ENCODE measurements at regions not wholly inside any gene's neighbourhood (a gene's known extent, or its start where the extent isn't known, plus 50 kb on each side); places are given as distances from the start of the nearest gene placed in this dataset.

- DNase-seq (ENCODE audit: low read depth): peak; percentile 14
Measured at GRCh38 chr7:131231381-131232220, 96.1 kb upstream of the MKLN1 start.

- DNase-seq (ENCODE audit: low read depth): no peak
Measured at GRCh38 chr7:131232768-131233167, 94.9 kb upstream of the MKLN1 start.

GRCh38 chr7:131233193-131233592 lies 94.5 kb upstream of the MKLN1 start:
- DNase-seq (ENCODE audit: low read depth): no peak

GRCh38 chr7:131234719-131235488 lies 92.8 kb upstream of the MKLN1 start:
- DNase-seq (ENCODE audit: low read depth): no peak

- DNase-seq (ENCODE audit: low read depth): peak; percentile 58
Measured at GRCh38 chr7:131235489-131236317, 92.0 kb upstream of the MKLN1 start.

GRCh38 chr7:131236318-131236672 lies 91.4 kb upstream of the MKLN1 start:
- no peak for DNase-seq (ENCODE audit: low read depth)

- DNase-seq (ENCODE audit: low read depth): no peak
Measured at GRCh38 chr7:131238347-131238931, 89.2 kb upstream of the MKLN1 start.

GRCh38 chr7:131241386-131241785 lies 86.3 kb upstream of the MKLN1 start:
- DNase-seq (ENCODE audit: low read depth): no peak

- DNase-seq (ENCODE audit: low read depth): no peak
Measured at GRCh38 chr7:131242123-131242650, 85.5 kb upstream of the MKLN1 start.

- no peak for DNase-seq (ENCODE audit: low read depth)
Measured at GRCh38 chr7:131244259-131244852, 83.3 kb upstream of the MKLN1 start.

GRCh38 chr7:131249003-131249402 lies 78.7 kb upstream of the MKLN1 start:
- DNase-seq (ENCODE audit: low read depth): no peak

- DNase-seq (ENCODE audit: low read depth): no peak
Measured at GRCh38 chr7:131249483-131249882, 78.2 kb upstream of the MKLN1 start.

GRCh38 chr7:131250331-131250730 lies 77.3 kb upstream of the MKLN1 start:
- no peak for DNase-seq (ENCODE audit: low read depth)

- DNase-seq (ENCODE audit: low read depth): no peak
Measured at GRCh38 chr7:131251371-131251770, 76.3 kb upstream of the MKLN1 start.

- DNase-seq (ENCODE audit: low read depth): no peak
Measured at GRCh38 chr7:131252976-131253375, 74.7 kb upstream of the MKLN1 start.

GRCh38 chr7:131254211-131254610 lies 73.5 kb upstream of the MKLN1 start:
- DNase-seq (ENCODE audit: low read depth): no peak

- no peak for DNase-seq (ENCODE audit: low read depth)
Measured at GRCh38 chr7:131255242-131255641, 72.4 kb upstream of the MKLN1 start.

- DNase-seq (ENCODE audit: low read depth): no peak
Measured at GRCh38 chr7:131261476-131261994, 66.1 kb upstream of the MKLN1 start.

- DNase-seq (ENCODE audit: low read depth): no peak
Measured at GRCh38 chr7:131265227-131265626, 62.4 kb upstream of the MKLN1 start.

- DNase-seq (ENCODE audit: low read depth): no peak
Measured at GRCh38 chr7:131267631-131268030, 60.0 kb upstream of the MKLN1 start.

GRCh38 chr7:131268906-131269305 lies 58.8 kb upstream of the MKLN1 start:
- no peak for DNase-seq (ENCODE audit: low read depth)
